CD8-positive, alpha-beta memory T cell (primary cell): ENCODE measurements at regions not wholly inside any gene's neighbourhood (a gene's known extent, or its start where the extent isn't known, plus 50 kb on each side); places are given as distances from the start of the nearest gene placed in this dataset.

ENCODE experiments used
- CTCF ChIA-PET: fragments of 350-600 bp; sonication (Branson Sonifier 250); formaldehyde crosslinking; loops from one replicate; lab custom pipeline; 2021; ENCODE audit warnings: antibody characterized with exemption; lab: Charles Lee
- POLR2A ChIA-PET: fragments of 350-600 bp; sonication (Branson Sonifier 250); formaldehyde crosslinking; loops from one replicate; lab custom pipeline; 2021; ENCODE audit warnings: antibody characterized with exemption; lab: Charles Lee
- DNase-seq, 5 donors: peaks; one replicate each; pipeline versions ENCODE4 v3.0.0 to v3.0.0-alpha.2; 2020 to 2022; ENCODE audit warnings: mixed read lengths in 1 of 5
- H3K27ac ChIP-seq: one replicate; pipeline ENCODE4 v1.7.0; 2013; ENCODE audit warnings: low read depth, mild to moderate bottlenecking, low read length, moderate library complexity
- H3K27me3 ChIP-seq: 2 replicates; pipeline ENCODE4 v1.7.0; 2013; ENCODE audit warnings: low read length, mild to moderate bottlenecking; ENCODE audit not compliant: insufficient read depth, poor library complexity, severe bottlenecking
- H3K36me3 ChIP-seq: 2 replicates; pipeline ENCODE4 v1.7.0; 2013; ENCODE audit warnings: mild to moderate bottlenecking, low read length, moderate library complexity; ENCODE audit not compliant: insufficient read depth
- H3K4me1 ChIP-seq: 2 replicates; pipeline ENCODE4 v1.7.0; 2013; ENCODE audit warnings: mild to moderate bottlenecking, low read length, moderate library complexity; ENCODE audit not compliant: insufficient read depth
- H3K4me3 ChIP-seq: 2 replicates; pipeline ENCODE4 v1.7.0; 2013; ENCODE audit warnings: mild to moderate bottlenecking, low read length
- H3K9me3 ChIP-seq: 2 replicates; pipeline ENCODE4 v1.7.0; 2013; ENCODE audit warnings: mild to moderate bottlenecking, low read length
- H3K27ac Mint-ChIP-seq, 8 donors: one replicate each; pipeline ENCODE4 v1.8.0; 2020 to 2021; ENCODE audit warnings: mixed read lengths in 8 of 8, mild to moderate bottlenecking in 6 of 8, inconsistent platforms in 3 of 8, moderate library complexity in 3 of 8
- H3K27me3 Mint-ChIP-seq, 2 donors: one replicate each; pipeline ENCODE4 v1.8.0; 2020 to 2021; ENCODE audit warnings: mixed read lengths in 2 of 2, mild to moderate bottlenecking in 1 of 2, moderate library complexity in 1 of 2
- H3K36me3 Mint-ChIP-seq, 3 donors: one replicate each; pipeline ENCODE4 v1.8.0; 2020 to 2021; ENCODE audit warnings: mixed read lengths in 3 of 3, inconsistent platforms in 1 of 3, mild to moderate bottlenecking in 1 of 3
- H3K4me1 Mint-ChIP-seq, 3 donors: one replicate each; pipeline ENCODE4 v1.8.0; 2020 to 2021; ENCODE audit warnings: mixed read lengths in 3 of 3, inconsistent platforms in 1 of 3, mild to moderate bottlenecking in 1 of 3
- H3K4me3 Mint-ChIP-seq, 7 donors: one replicate each; pipeline ENCODE4 v1.8.0; 2020 to 2021; ENCODE audit warnings: mixed read lengths in 7 of 7, mild to moderate bottlenecking in 6 of 7, moderate library complexity in 4 of 7, inconsistent platforms in 2 of 7
- H3K9me3 Mint-ChIP-seq, 5 donors: one replicate each; pipeline ENCODE4 v1.8.0; 2020 to 2022; ENCODE audit warnings: mixed read lengths in 5 of 5, mild to moderate bottlenecking in 3 of 5, moderate library complexity in 2 of 5, inconsistent platforms in 1 of 5

DNA sequence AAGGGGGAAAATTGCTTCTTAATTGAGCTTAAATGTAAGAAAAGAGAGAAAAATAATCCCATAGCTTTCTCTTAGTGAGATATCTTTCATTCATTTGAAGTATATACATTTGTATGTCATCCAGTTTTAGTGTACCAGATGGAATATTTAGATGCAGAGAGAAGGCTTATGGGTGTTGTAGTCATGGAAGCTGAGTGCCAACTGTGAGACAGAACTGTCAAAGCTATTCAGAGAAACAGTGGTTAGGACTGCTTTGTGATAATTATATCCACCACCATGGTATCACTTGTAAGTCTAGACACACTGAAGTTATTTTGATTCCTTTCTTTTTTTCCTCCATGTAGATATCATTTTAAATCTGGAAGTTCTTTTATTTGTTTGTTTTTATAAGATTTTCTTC, 524.3 kb upstream of the EPHA7 start:
- Mint-ChIP-seq H3K4me3 (no peak overlapping the region), H3K4me1 (no peaks in the 10 kb centered on the region), H3K27ac (no peak overlapping the region), H3K27me3 (no peaks in the 10 kb centered on the region), H3K36me3 (no peaks in the 10 kb centered on the region), H3K9me3 (peaks cover 6 to 20% (median 8%) of the 10 kb centered on the region in 5 donors)
- CTCF ChIA-PET: no interaction called here
- Histone ChIP-seq H3K4me1 (no peaks in the 10 kb centered on the region), H3K27ac (no peak overlapping the region), H3K4me3 (no peak overlapping the region), H3K36me3 (no peaks in the 10 kb centered on the region), H3K9me3 (no peaks in the 10 kb centered on the region), H3K27me3 (no peaks in the 10 kb centered on the region)
- POLR2A ChIA-PET: no interaction called here
- DNase-seq: no peak

DNA sequence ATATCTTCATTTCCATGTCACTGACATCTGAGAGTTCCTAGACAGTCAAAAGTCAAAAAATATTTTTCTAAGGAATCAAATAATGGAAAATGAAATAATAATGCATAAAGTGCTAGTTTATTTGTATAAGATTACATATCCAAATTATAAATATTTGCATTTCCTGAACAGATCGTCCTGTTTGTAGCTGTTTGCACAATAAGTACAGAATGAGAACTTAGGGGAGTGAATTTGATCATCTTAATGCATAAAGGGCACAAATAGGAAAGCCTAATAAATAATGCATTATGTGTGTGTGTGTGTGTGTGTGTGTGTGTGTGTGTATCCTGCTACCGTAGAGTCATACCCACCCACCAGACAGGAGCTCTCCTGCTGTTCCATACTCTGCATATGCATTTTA, 521.0 kb upstream of the EPHA7 start:
- ChIA-PET CTCF (no interaction called here), POLR2A (no interaction called here)
- no peak overlapping the region for H3K4me3 Mint-ChIP-seq
- H3K36me3 ChIP-seq: no peaks in the 10 kb centered on the region
- H3K36me3 Mint-ChIP-seq: no peaks in the 10 kb centered on the region
- H3K4me3 ChIP-seq: no peak overlapping the region
- DNase-seq: no peak
- no peaks in the 10 kb centered on the region for H3K4me1 Mint-ChIP-seq
- no peaks in the 10 kb centered on the region for H3K4me1 ChIP-seq
- H3K27ac ChIP-seq: no peak overlapping the region
- no peaks in the 10 kb centered on the region for H3K9me3 ChIP-seq
- no peaks in the 10 kb centered on the region for H3K27me3 ChIP-seq
- H3K27ac Mint-ChIP-seq: no peak overlapping the region
- peaks cover 5 to 25% (median 8%) of the 10 kb centered on the region in 5 donors for H3K9me3 Mint-ChIP-seq
- H3K27me3 Mint-ChIP-seq: no peaks in the 10 kb centered on the region

DNA sequence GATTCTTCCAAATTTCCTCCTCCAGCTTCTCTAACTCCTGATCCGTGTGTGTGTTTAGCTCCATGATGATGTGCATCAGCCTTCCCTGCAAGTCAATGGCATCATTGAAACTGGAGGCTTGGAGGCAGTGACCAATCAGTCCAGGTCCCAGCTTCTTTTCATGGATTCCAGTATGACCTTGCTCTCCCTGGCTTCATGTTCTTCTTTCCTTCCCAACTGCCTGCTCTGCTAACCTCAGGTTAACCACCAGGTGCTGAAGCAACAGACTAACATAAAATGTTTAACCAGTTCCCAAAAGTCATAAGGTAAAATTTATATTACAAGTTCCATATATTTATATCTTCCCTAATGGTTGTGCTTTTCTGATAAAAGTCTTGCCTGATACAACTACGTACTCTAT, 512.8 kb upstream of the EPHA7 start:
- no peaks in the 10 kb centered on the region for H3K27me3 Mint-ChIP-seq

DNA sequence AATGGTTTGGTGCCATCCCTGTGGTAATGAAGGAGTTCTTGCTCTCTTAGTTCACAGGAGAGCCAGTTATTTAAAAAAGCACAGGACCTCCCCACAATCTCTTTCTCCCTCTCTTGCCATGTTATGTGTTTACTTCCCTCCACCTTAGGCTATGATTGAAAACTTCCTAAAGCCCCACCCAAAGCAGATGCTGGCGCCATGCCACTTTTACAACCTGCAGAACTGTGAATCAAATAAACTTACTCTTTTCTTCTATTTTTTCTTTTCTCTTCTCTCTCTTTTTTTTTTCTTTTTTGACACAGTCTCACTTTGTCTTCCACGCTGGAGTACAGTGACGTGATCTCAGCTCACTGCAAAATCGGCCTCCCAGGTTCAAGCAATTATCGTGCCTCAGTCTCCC, 508.4 kb upstream of the EPHA7 start:
- Mint-ChIP-seq H3K4me3 (no peak overlapping the region), H3K4me1 (no peaks in the 10 kb centered on the region), H3K36me3 (no peaks in the 10 kb centered on the region), H3K27ac (no peak overlapping the region), H3K27me3 (no peaks in the 10 kb centered on the region), H3K9me3 (peaks cover 0 to 12% (median 7%) of the 10 kb centered on the region in 5 donors)
- H3K27me3 ChIP-seq: no peaks in the 10 kb centered on the region
- H3K4me3 ChIP-seq: no peak overlapping the region
- H3K36me3 ChIP-seq: no peaks in the 10 kb centered on the region
- no peaks in the 10 kb centered on the region for H3K9me3 ChIP-seq
- ChIA-PET POLR2A (no interaction called here), CTCF (no interaction called here)
- H3K27ac ChIP-seq: no peak overlapping the region
- no peak for DNase-seq
- H3K4me1 ChIP-seq: no peaks in the 10 kb centered on the region

More for the DNA sequence above, 512.8 kb upstream of the EPHA7 start:
- no peaks in the 10 kb centered on the region for H3K27me3 ChIP-seq
- CTCF ChIA-PET: interaction anchor here (1.4 kb wide), 1 partner anchor 13 kb away, joined by 3 read pairs; no protein-coding TSS in a partner anchor
- DNase-seq: no peak
- no peak overlapping the region for H3K27ac ChIP-seq
- Mint-ChIP-seq H3K4me1 (no peaks in the 10 kb centered on the region), H3K36me3 (no peaks in the 10 kb centered on the region), H3K9me3 (peaks cover 4 to 16% (median 6%) of the 10 kb centered on the region in 5 donors), H3K4me3 (no peak overlapping the region), H3K27ac (no peak overlapping the region)
- H3K4me3 ChIP-seq: no peak overlapping the region
- no peaks in the 10 kb centered on the region for H3K9me3 ChIP-seq
- no peaks in the 10 kb centered on the region for H3K36me3 ChIP-seq
- no peaks in the 10 kb centered on the region for H3K4me1 ChIP-seq
- POLR2A ChIA-PET: no interaction called here

DNA sequence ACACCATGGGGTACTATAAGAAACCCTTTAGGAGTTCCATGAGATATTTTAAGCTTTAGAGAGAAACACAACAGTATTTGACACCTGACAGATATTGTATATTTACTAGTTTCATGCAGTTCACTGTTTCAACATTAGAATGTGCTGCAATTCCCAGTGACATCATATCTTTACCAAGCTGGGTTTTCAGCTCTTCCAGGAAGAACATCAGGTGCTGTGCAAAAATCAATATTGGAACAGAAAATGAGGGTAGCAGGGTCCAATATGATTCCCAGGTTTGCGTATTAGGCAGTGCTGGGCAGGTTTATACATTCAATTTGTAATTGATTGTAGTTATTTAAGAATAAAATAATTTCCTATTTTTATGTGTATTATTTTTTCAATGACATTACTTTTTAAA, 500.0 kb upstream of the EPHA7 start:
- H3K36me3 ChIP-seq: no peaks in the 10 kb centered on the region
- H3K4me1 Mint-ChIP-seq: no peaks in the 10 kb centered on the region
- ChIA-PET CTCF (interaction anchor here (0.7 kb wide), 1 partner anchor 12 kb away, joined by 3 read pairs; no protein-coding TSS in a partner anchor), POLR2A (no interaction called here)
- no peak overlapping the region for H3K27ac ChIP-seq
- no peaks in the 10 kb centered on the region for H3K4me1 ChIP-seq
- no peak for DNase-seq
- H3K27ac Mint-ChIP-seq: no peak overlapping the region
- no peaks in the 10 kb centered on the region for H3K9me3 ChIP-seq
- H3K4me3 Mint-ChIP-seq: no peak overlapping the region
- H3K27me3 ChIP-seq: no peaks in the 10 kb centered on the region
- no peaks in the 10 kb centered on the region for H3K27me3 Mint-ChIP-seq
- H3K36me3 Mint-ChIP-seq: no peaks in the 10 kb centered on the region
- H3K9me3 Mint-ChIP-seq: peaks cover 0 to 22% (median 3%) of the 10 kb centered on the region in 5 donors
- no peak overlapping the region for H3K4me3 ChIP-seq

DNA sequence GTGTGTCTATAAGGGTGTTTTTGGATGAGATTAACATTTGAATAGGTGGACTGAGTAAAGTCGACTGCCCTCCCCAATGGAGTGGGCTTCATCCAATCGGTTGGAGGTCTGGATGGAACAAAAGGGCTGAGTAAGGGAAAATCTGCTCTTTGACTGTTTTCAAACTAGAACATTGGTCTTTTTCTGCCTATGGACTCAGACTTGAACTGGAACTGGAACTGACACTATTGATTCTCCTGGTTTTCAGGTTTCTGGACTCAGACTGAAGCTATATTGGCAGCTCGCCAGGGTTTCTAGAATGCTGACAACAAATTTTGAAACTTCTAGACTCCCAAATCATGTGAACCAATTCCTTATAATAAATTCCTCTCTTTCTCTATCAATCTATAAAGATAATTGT, 498.9 kb upstream of the EPHA7 start:
- Histone ChIP-seq H3K9me3 (no peaks in the 10 kb centered on the region), H3K4me1 (no peaks in the 10 kb centered on the region), H3K4me3 (no peak overlapping the region), H3K36me3 (no peaks in the 10 kb centered on the region), H3K27ac (no peak overlapping the region), H3K27me3 (no peaks in the 10 kb centered on the region)
- ChIA-PET CTCF (no interaction called here), POLR2A (no interaction called here)
- no peak for DNase-seq
- no peaks in the 10 kb centered on the region for H3K36me3 Mint-ChIP-seq
- H3K9me3 Mint-ChIP-seq: peaks cover 0 to 29% (median 3%) of the 10 kb centered on the region in 5 donors
- H3K27me3 Mint-ChIP-seq: no peaks in the 10 kb centered on the region
- no peaks in the 10 kb centered on the region for H3K4me1 Mint-ChIP-seq
- H3K4me3 Mint-ChIP-seq: no peak overlapping the region
- H3K27ac Mint-ChIP-seq: no peak overlapping the region

DNA sequence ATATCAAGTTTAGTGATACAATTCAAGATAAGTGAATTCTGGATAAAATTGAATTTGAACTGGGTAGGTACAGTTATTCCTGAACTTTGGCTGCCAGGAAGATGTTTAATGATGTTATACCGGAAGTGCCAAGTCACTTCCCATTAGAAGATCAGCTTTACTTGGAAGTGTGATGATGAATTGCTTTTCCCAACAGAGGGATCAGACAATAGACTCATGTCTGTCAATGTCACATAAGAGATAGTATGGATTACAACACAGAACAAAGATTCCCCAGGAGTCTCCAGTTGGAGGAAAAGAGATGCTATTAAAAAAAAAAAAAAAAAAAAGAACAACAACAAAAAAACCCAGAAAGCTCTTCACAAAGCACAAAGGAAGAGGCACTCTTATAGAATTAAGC, 497.9 kb upstream of the EPHA7 start:
- no peaks in the 10 kb centered on the region for H3K36me3 Mint-ChIP-seq
- peaks cover 0 to 31% (median 3%) of the 10 kb centered on the region in 5 donors for H3K9me3 Mint-ChIP-seq
- Histone ChIP-seq H3K9me3 (no peaks in the 10 kb centered on the region), H3K27ac (no peak overlapping the region), H3K4me3 (no peak overlapping the region), H3K4me1 (no peaks in the 10 kb centered on the region), H3K27me3 (no peaks in the 10 kb centered on the region), H3K36me3 (no peaks in the 10 kb centered on the region)
- POLR2A ChIA-PET: no interaction called here
- no peak overlapping the region for H3K27ac Mint-ChIP-seq
- CTCF ChIA-PET: no interaction called here
- H3K4me1 Mint-ChIP-seq: no peaks in the 10 kb centered on the region
- H3K4me3 Mint-ChIP-seq: no peak overlapping the region
- no peaks in the 10 kb centered on the region for H3K27me3 Mint-ChIP-seq
- DNase-seq: no peak

DNA sequence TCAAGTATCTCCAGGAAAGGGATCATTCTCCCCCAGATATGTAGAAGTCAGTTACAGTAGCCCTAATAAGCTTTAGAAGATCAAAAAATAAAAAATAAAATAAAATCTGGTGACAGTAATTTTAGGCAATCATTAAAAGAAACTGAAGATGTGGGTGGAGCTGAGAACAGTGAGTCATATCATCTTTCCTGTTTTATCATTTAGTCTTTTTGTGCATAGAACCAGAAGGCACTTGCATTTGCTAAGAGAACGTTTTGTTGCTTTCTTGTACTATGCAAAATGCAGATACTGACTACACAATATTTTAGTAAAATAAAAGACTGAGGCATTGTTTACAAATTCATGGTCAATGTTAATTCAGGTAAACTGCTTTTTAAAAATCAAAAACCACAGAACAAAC, 497.4 kb upstream of the EPHA7 start:
- no peak overlapping the region for H3K27ac Mint-ChIP-seq
- no peaks in the 10 kb centered on the region for H3K27me3 ChIP-seq
- ChIA-PET CTCF (no interaction called here), POLR2A (no interaction called here)
- H3K36me3 ChIP-seq: no peaks in the 10 kb centered on the region
- H3K4me3 Mint-ChIP-seq: no peak overlapping the region
- no peak overlapping the region for H3K4me3 ChIP-seq
- no peaks in the 10 kb centered on the region for H3K4me1 Mint-ChIP-seq
- no peak overlapping the region for H3K27ac ChIP-seq
- no peaks in the 10 kb centered on the region for H3K9me3 ChIP-seq
- peaks cover 0 to 31% (median 3%) of the 10 kb centered on the region in 5 donors for H3K9me3 Mint-ChIP-seq
- H3K27me3 Mint-ChIP-seq: no peaks in the 10 kb centered on the region
- no peaks in the 10 kb centered on the region for H3K36me3 Mint-ChIP-seq
- no peaks in the 10 kb centered on the region for H3K4me1 ChIP-seq
- no peak for DNase-seq

DNA sequence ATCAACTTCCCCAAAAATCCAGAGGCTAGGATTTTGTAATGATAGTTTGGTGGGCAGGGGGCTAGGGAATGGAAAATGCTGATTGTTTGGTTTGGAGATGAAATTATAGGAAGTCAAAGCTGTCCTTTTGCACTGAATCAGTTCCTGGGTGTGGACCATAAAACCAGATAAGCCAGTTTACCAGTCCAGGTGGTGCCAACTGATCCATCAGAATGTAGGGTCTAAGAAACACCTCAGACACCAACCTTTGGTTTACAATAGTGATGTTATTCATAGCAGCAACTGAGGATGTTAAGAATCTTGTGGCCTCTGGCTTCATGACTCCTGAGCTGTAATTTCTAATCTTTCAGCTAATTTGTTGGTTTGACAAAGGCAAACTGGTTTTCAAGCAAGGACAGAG, 496.6 kb upstream of the EPHA7 start:
- H3K27ac ChIP-seq: no peak overlapping the region
- no peaks in the 10 kb centered on the region for H3K27me3 ChIP-seq
- H3K4me3 ChIP-seq: no peak overlapping the region
- Mint-ChIP-seq H3K9me3 (peaks cover 0 to 31% (median 3%) of the 10 kb centered on the region in 5 donors), H3K27me3 (no peaks in the 10 kb centered on the region), H3K4me3 (no peak overlapping the region), H3K4me1 (no peaks in the 10 kb centered on the region), H3K27ac (no peak overlapping the region), H3K36me3 (no peaks in the 10 kb centered on the region)
- H3K4me1 ChIP-seq: no peaks in the 10 kb centered on the region
- ChIA-PET CTCF (no interaction called here), POLR2A (no interaction called here)
- DNase-seq: no peak
- H3K9me3 ChIP-seq: no peaks in the 10 kb centered on the region
- H3K36me3 ChIP-seq: no peaks in the 10 kb centered on the region
